IMR-90 (cell line): ENCODE measurements at regions not wholly inside any gene's neighbourhood (a gene's known extent, or its start where the extent isn't known, plus 50 kb on each side); places are given as distances from the start of the nearest gene placed in this dataset.

Experiments
- ATAC-seq: fragments of 200-7000 bp; cut with Tn5 transposase; 2 replicates; pipeline ENCODE4 v1.9.1; 2020; ENCODE audit warnings: low read depth, mild to moderate bottlenecking, moderate library complexity
- BruUV-seq: library from RNA; stranded (reverse); fragments of 400-500 nt; replicated peaks from 2 replicates; lab custom pipeline; 2021; lab: Mats Ljungman, UMichigan
- CTCF ChIA-PET: fragments of 300-600 bp; formaldehyde crosslinking; extraction: SDS; loops from one replicate; lab custom pipeline; 2021; ENCODE audit warnings: antibody characterized with exemption; lab: Yijun Ruan, JAX
- POLR2A ChIA-PET: fragments of 300-600 bp; sonication (Branson Sonifier 250); formaldehyde crosslinking; loops from one replicate; lab custom pipeline; 2022; ENCODE audit warnings: antibody characterized with exemption; ENCODE audit not compliant: unreplicated experiment; lab: Charles Lee
- DNase-seq: peaks from one replicate; pipeline ENCODE4 v3.0.0; 2013
- H2AFZ ChIP-seq: replicated peaks from 2 replicates; pipeline ENCODE3; 2013; ENCODE audit warnings: low read length, mild to moderate bottlenecking; ENCODE audit not compliant: poor library complexity
- H2AK5ac ChIP-seq: 2 replicates; pipeline ENCODE4 v1.6.1; 2013; ENCODE audit warnings: low read depth, low read length, inconsistent platforms
- H2AK9ac ChIP-seq: replicated peaks from 2 replicates; pipeline ENCODE3; 2013; ENCODE audit warnings: mild to moderate bottlenecking, low read depth, low read length, moderate library complexity; ENCODE audit not compliant: poor library complexity
- H2BK120ac ChIP-seq: 2 replicates; pipeline ENCODE4 v1.6.1; 2013; ENCODE audit warnings: low read depth, low read length, inconsistent platforms
- H2BK15ac ChIP-seq: 3 replicates; pipeline ENCODE4 v1.6.1; 2013; ENCODE audit warnings: low read depth, low read length, inconsistent platforms
- H2BK20ac ChIP-seq: 2 replicates; pipeline ENCODE4 v1.6.1; 2013; ENCODE audit warnings: low read depth, mild to moderate bottlenecking, inconsistent platforms, low read length, moderate library complexity
- H2BK5ac ChIP-seq: 2 replicates; pipeline ENCODE4 v1.6.1; 2013; ENCODE audit warnings: mild to moderate bottlenecking, low read depth, low read length, inconsistent platforms; ENCODE audit not compliant: poor library complexity, severe bottlenecking
- H3K14ac ChIP-seq: replicated peaks from 2 replicates; pipeline ENCODE4 v1.6.1; 2013; ENCODE audit warnings: low read depth, low read length, inconsistent platforms
- H3K18ac ChIP-seq: 2 replicates; pipeline ENCODE4 v1.6.1; 2013; ENCODE audit warnings: low read depth, low read length, control low read depth
- H3K23ac ChIP-seq: 2 replicates; pipeline ENCODE4 v1.6.1; 2013; ENCODE audit warnings: low read depth, low read length, inconsistent platforms
- H3K27ac ChIP-seq: 2 replicates; pipeline ENCODE4 v1.5.1; 2013; ENCODE audit warnings: mild to moderate bottlenecking, control low read depth, low read length; ENCODE audit not compliant: insufficient read depth
- H3K27me3 ChIP-seq: 2 replicates; pipeline ENCODE4 v1.6.1; 2013; ENCODE audit warnings: low read length; ENCODE audit not compliant: control insufficient read depth, insufficient read depth
- H3K36me3 ChIP-seq: 2 replicates; pipeline ENCODE4 v1.6.1; 2013; ENCODE audit warnings: low read length, mixed read lengths; ENCODE audit not compliant: control insufficient read depth, insufficient read depth
- H3K4ac ChIP-seq: 2 replicates; pipeline ENCODE4 v1.6.1; 2013; ENCODE audit warnings: low read depth, low read length, inconsistent platforms
- H3K4me1 ChIP-seq: 2 replicates; pipeline ENCODE4 v1.6.1; 2013; ENCODE audit warnings: low read length, mixed read lengths; ENCODE audit not compliant: control insufficient read depth, insufficient read depth
- H3K4me2 ChIP-seq: 2 replicates; pipeline ENCODE4 v1.6.1; 2013; ENCODE audit warnings: low read depth, mild to moderate bottlenecking, control low read depth, low read length, moderate library complexity
- H3K4me3 ChIP-seq: 2 replicates; pipeline ENCODE4 v1.5.1; 2013; ENCODE audit warnings: low read depth, mild to moderate bottlenecking, control low read depth, low read length, moderate library complexity; ENCODE audit not compliant: insufficient read depth
- H3K56ac ChIP-seq: 2 replicates; pipeline ENCODE4 v1.6.1; 2013; ENCODE audit warnings: low read length, inconsistent platforms; ENCODE audit not compliant: insufficient read depth; ENCODE audit errors: extremely low read depth
- H3K79me1 ChIP-seq, 2 experiments: 2 replicates each; pipeline ENCODE4 v1.6.1; 2013; ENCODE audit warnings: low read length in 2 of 2, inconsistent platforms in 1 of 2, low read depth in 1 of 2
- H3K9ac ChIP-seq: 2 replicates; pipeline ENCODE4 v1.6.1; 2013; ENCODE audit warnings: low read depth, low read length, control low read depth
- H3K9me1 ChIP-seq: 2 replicates; pipeline ENCODE4 v1.6.1; 2013; ENCODE audit warnings: low read length, inconsistent platforms; ENCODE audit not compliant: insufficient read depth
- H3K9me3 ChIP-seq: 2 replicates; pipeline ENCODE4 v1.6.1; 2013; ENCODE audit warnings: low read length; ENCODE audit not compliant: control insufficient read depth, insufficient read depth
- H4K20me1 ChIP-seq: 2 replicates; pipeline ENCODE4 v1.6.1; 2013; ENCODE audit warnings: low read length, inconsistent platforms; ENCODE audit not compliant: insufficient read depth
- H4K5ac ChIP-seq: 2 replicates; pipeline ENCODE4 v1.6.1; 2013; ENCODE audit warnings: mild to moderate bottlenecking, low read depth, low read length, control low read depth
- H4K8ac ChIP-seq, 2 experiments: 2 replicates each; pipeline ENCODE4 v1.6.1; 2013; ENCODE audit warnings: low read depth in 2 of 2, low read length in 2 of 2, control low read depth in 1 of 2, inconsistent platforms in 1 of 2
- H4K91ac ChIP-seq: 2 replicates; pipeline ENCODE4 v1.6.1; 2013; ENCODE audit warnings: low read depth, low read length, inconsistent platforms; ENCODE audit not compliant: insufficient read depth
- BHLHE40 ChIP-seq: fragments of 150-350 bp; IDR thresholded peaks from 2 replicates; pipeline ENCODE4 v1.6.1; 2016; ENCODE audit warnings: mild to moderate bottlenecking, low read depth, low read length
- CEBPB ChIP-seq: IDR thresholded peaks from 2 replicates; pipeline ENCODE4 v1.6.1; 2012; ENCODE audit warnings: low read depth, low read length, improper control_type of control experiment
- CHD1 ChIP-seq: IDR thresholded peaks from 2 replicates; pipeline ENCODE4 v1.6.1; 2012; ENCODE audit warnings: low read depth, low read length, improper control_type of control experiment
- CTCF ChIP-seq: conservative IDR thresholded peaks from 2 replicates; pipeline ENCODE4 v1.5.1; 2012; ENCODE audit warnings: mild to moderate bottlenecking, low read depth, low read length, improper control_type of control experiment
- FOS ChIP-seq: fragments of 150-350 bp; IDR thresholded peaks from 2 replicates; pipeline ENCODE4 v1.6.1; 2016; ENCODE audit warnings: low read depth, low read length
- MAFK ChIP-seq: IDR thresholded peaks from 2 replicates; pipeline ENCODE4 v1.6.1; 2012; ENCODE audit warnings: low read depth, low read length, improper control_type of control experiment
- MAZ ChIP-seq: IDR thresholded peaks from 2 replicates; pipeline ENCODE4 v1.6.1; 2012; ENCODE audit warnings: low read depth, mild to moderate bottlenecking, low read length, improper control_type of control experiment, moderate library complexity, borderline replicate concordance
- MXI1 ChIP-seq: IDR thresholded peaks from 2 replicates; pipeline ENCODE4 v1.6.1; 2012; ENCODE audit warnings: low read depth, mild to moderate bottlenecking, low read length, moderate library complexity, borderline replicate concordance
- NFE2L2 ChIP-seq: fragments of 150-350 bp; IDR thresholded peaks from 2 replicates; pipeline ENCODE4 v1.6.1; 2016; ENCODE audit warnings: low read depth, mild to moderate bottlenecking, low read length
- POLR2A ChIP-seq: IDR thresholded peaks from 2 replicates; pipeline ENCODE4 v1.6.1; 2012; ENCODE audit warnings: mild to moderate bottlenecking, low read depth, low read length
- RAD21 ChIP-seq: IDR thresholded peaks from 2 replicates; pipeline ENCODE4 v1.6.1; 2012; ENCODE audit warnings: low read length, improper control_type of control experiment
- RCOR1 ChIP-seq: IDR thresholded peaks from 2 replicates; pipeline ENCODE4 v1.6.1; 2012; ENCODE audit warnings: mild to moderate bottlenecking, low read length, improper control_type of control experiment; ENCODE audit not compliant: insufficient replicate concordance
- RFX5 ChIP-seq: IDR thresholded peaks from 2 replicates; pipeline ENCODE4 v1.8.0; 2012; ENCODE audit warnings: low read depth, mild to moderate bottlenecking, low read length, moderate library complexity
- SMC3 ChIP-seq: fragments of 150-350 bp; IDR thresholded peaks from 2 replicates; pipeline ENCODE4 v1.6.1; 2016; ENCODE audit warnings: low read depth, mild to moderate bottlenecking, antibody characterized with exemption, low read length, moderate library complexity
- USF2 ChIP-seq: fragments of 150-350 bp; IDR thresholded peaks from 2 replicates; pipeline ENCODE4 v1.6.1; 2017; ENCODE audit warnings: mild to moderate bottlenecking, antibody characterized with exemption, low read length, low read depth
- WGBS, 2 experiments: methylation state at CpG; one replicate each; pipeline versions ENCODE4 v1.1.5 to v1.1.7; 2013; ENCODE audit warnings: missing lambda C conversion rate in 2 of 2; ENCODE audit not compliant: insufficient read length in 1 of 2; ENCODE audit errors: extremely low coverage in 2 of 2; 5-methylcytosine and 5-hydroxymethylcytosine counted together
- dilution Hi-C: fragments of 300-500 bp; cut with HindIII; formaldehyde crosslinking; loops from one replicate; pipeline ENCODE4 v1.14.3; 2018; ENCODE audit warnings: low sequenced_read_pairs; ENCODE audit not compliant: unreplicated experiment
- in situ Hi-C: fragments of 300-500 bp; cut with MboI; formaldehyde crosslinking; loops from 3 replicates; pipeline ENCODE4 v1.14.3; 2019; ENCODE audit warnings: low sequenced_read_pairs, inconsistent platforms, mixed read lengths
- intact Hi-C: fragments of 100-400 bp; cut with micrococcal nuclease; formaldehyde crosslinking; loops from 2 replicates; pipeline ENCODE4 v1.10.0; 2022
- TF ChIP-seq, protein P1 (sequence below): fragments of 150-350 bp; IDR thresholded peaks from 2 replicates; pipeline ENCODE4 v1.6.1; 2016; ENCODE audit warnings: low read depth, mild to moderate bottlenecking, low read length, moderate library complexity, borderline replicate concordance

GRCh38 chr1:229980009-229980408 is 87.0 kb upstream of the GALNT2 start:
- dilution Hi-C loops (no loop called here), intact Hi-C loops (no loop called here), in situ Hi-C loops (no loop called here)
- H4K5ac ChIP-seq = no peak overlapping the region
- no peak overlapping the region for H3K18ac ChIP-seq
- no peaks in the 10 kb centered on the region for H4K20me1 ChIP-seq
- no peak overlapping the region for H2AK5ac ChIP-seq
- H2AFZ ChIP-seq = no peak overlapping the region
- H4K8ac ChIP-seq = no peak overlapping the region
- POLR2A ChIA-PET = no interaction called here
- no peaks in the 10 kb centered on the region for H3K9me3 ChIP-seq
- no peak overlapping the region for H3K4me3 ChIP-seq
- no peak overlapping the region for H3K9ac ChIP-seq
- CTCF ChIA-PET = no interaction called here
- H3K4ac ChIP-seq = no peak overlapping the region
- H3K14ac ChIP-seq = no peak overlapping the region
- H3K79me1 ChIP-seq = no peaks in the 10 kb centered on the region
- H2AK9ac ChIP-seq = no peak overlapping the region
- no peaks in the 10 kb centered on the region for H3K36me3 ChIP-seq
- no peak overlapping the region for H3K23ac ChIP-seq
- ATAC-seq = no peak
- no peak overlapping the region for H2BK20ac ChIP-seq
- no CpG with 5 or more reads among the region's 2 CpGs for WGBS, 2 experiments
- H3K4me2 ChIP-seq = no peak overlapping the region
- H2BK5ac ChIP-seq = no peak overlapping the region
- no peak overlapping the region for H3K56ac ChIP-seq
- no peak overlapping the region for H2BK120ac ChIP-seq
- H3K27me3 ChIP-seq = no peaks in the 10 kb centered on the region
- H3K27ac ChIP-seq = no peak overlapping the region
- no peak overlapping the region for H4K91ac ChIP-seq
- BruUV-seq = no TSS peak
- TF ChIP-seq CEBPB (no peak), NFE2L2 (no peak), POLR2A (no peak), FOS (no peak), CHD1 (no peak), USF2 (no peak), MXI1 (no peak), RFX5 (no peak), RCOR1 (no peak), SMC3 (no peak), CTCF (no peak), MAZ (no peak), BHLHE40 (no peak), MAFK (no peak), RAD21 (no peak)
- TF ChIP-seq, protein P1, sequence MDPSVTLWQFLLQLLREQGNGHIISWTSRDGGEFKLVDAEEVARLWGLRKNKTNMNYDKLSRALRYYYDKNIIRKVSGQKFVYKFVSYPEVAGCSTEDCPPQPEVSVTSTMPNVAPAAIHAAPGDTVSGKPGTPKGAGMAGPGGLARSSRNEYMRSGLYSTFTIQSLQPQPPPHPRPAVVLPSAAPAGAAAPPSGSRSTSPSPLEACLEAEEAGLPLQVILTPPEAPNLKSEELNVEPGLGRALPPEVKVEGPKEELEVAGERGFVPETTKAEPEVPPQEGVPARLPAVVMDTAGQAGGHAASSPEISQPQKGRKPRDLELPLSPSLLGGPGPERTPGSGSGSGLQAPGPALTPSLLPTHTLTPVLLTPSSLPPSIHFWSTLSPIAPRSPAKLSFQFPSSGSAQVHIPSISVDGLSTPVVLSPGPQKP = no peak
- DNase-seq = no peak
- no peaks in the 10 kb centered on the region for H3K4me1 ChIP-seq
- no peaks in the 10 kb centered on the region for H3K9me1 ChIP-seq
- H2BK15ac ChIP-seq = no peak overlapping the region
